Activated CD8-positive, alpha-beta memory T cell treated with anti-CD3 and anti-CD28 coated beads, Interleukin-2, amount 50 U/mL, for 48 hours (primary cell): ENCODE measurements at regions not wholly inside any gene's neighbourhood (a gene's known extent, or its start where the extent isn't known, plus 50 kb on each side); places are given as distances from the start of the nearest gene placed in this dataset.

Experiments used
- DNase-seq: peaks from one replicate; pipeline ENCODE4 v3.0.0-alpha.2; 2020

- no peak for DNase-seq
These were observed 114.5 kb upstream of the GADL1 start for GRCh38 chr3:31008994-31009393.

- no peak for DNase-seq
These were observed 115.4 kb upstream of the GADL1 start for GRCh38 chr3:31009881-31010280.

- no peak for DNase-seq
These were observed 116.0 kb upstream of the GADL1 start for GRCh38 chr3:31010491-31010890.

GRCh38 chr3:31011380-31011779 lies 116.9 kb upstream of the GADL1 start:
- no peak for DNase-seq

GRCh38 chr3:31013090-31013489 lies 118.6 kb upstream of the GADL1 start:
- DNase-seq, result no peak

GRCh38 chr3:31013843-31014242 lies 119.4 kb upstream of the GADL1 start:
- DNase-seq, result no peak

- no peak for DNase-seq
These were observed 120.0 kb upstream of the GADL1 start for GRCh38 chr3:31014317-31015040.

GRCh38 chr3:31016196-31016595 lies 121.7 kb upstream of the GADL1 start:
- no peak for DNase-seq

GRCh38 chr3:31022716-31023115 lies 128.3 kb upstream of the GADL1 start:
- DNase-seq, result no peak

- no peak for DNase-seq
These were observed 131.1 kb upstream of the GADL1 start for GRCh38 chr3:31025541-31025940.

- DNase-seq, result no peak
These were observed 132.8 kb upstream of the GADL1 start for GRCh38 chr3:31027191-31027761.

- DNase-seq, result no peak
These were observed 133.5 kb upstream of the GADL1 start for GRCh38 chr3:31027914-31028313.

- no peak for DNase-seq
These were observed 134.3 kb upstream of the GADL1 start for GRCh38 chr3:31028766-31029165.

GRCh38 chr3:31029706-31030105 lies 135.2 kb upstream of the GADL1 start:
- DNase-seq, result no peak

GRCh38 chr3:31035681-31036080 lies 141.2 kb upstream of the GADL1 start:
- no peak for DNase-seq

- no peak for DNase-seq
These were observed 143.8 kb upstream of the GADL1 start for GRCh38 chr3:31038086-31038739.

- no peak for DNase-seq
These were observed 144.7 kb upstream of the GADL1 start for GRCh38 chr3:31039145-31039544.

GRCh38 chr3:31041161-31041978 lies 146.9 kb upstream of the GADL1 start:
- DNase-seq, result no peak

- DNase-seq, result no peak
These were observed 148.8 kb upstream of the GADL1 start for GRCh38 chr3:31043184-31043819.

- no peak for DNase-seq
These were observed 153.2 kb upstream of the GADL1 start for GRCh38 chr3:31047673-31048072.

GRCh38 chr3:31048143-31048542 lies 153.7 kb upstream of the GADL1 start:
- no peak for DNase-seq

GRCh38 chr3:31050296-31050695 lies 155.8 kb upstream of the GADL1 start:
- DNase-seq, result no peak

GRCh38 chr3:31051226-31051625 lies 156.8 kb upstream of the GADL1 start:
- no peak for DNase-seq
